ENCODE measurements at regions not wholly inside any gene's neighbourhood (a gene's known extent, or its start where the extent isn't known, plus 50 kb on each side); places are given as distances from the start of the nearest gene placed in this dataset.
"Not testable (repeated sequence)": the region's sequence is repeated elsewhere in the genome, so short reads cannot be mapped to it uniquely, and the experiment has no call there.

GRCh38 chr13:111479412-111479811 is 159.0 kb downstream of the TEX29 start:
- DNase-seq = no peak

GRCh38 chr13:111480503-111480902 is 160.1 kb downstream of the TEX29 start:
- no peak for DNase-seq

- no peak for DNase-seq
Observed at GRCh38 chr13:111480976-111481375, 160.5 kb downstream of the TEX29 start.

DNA sequence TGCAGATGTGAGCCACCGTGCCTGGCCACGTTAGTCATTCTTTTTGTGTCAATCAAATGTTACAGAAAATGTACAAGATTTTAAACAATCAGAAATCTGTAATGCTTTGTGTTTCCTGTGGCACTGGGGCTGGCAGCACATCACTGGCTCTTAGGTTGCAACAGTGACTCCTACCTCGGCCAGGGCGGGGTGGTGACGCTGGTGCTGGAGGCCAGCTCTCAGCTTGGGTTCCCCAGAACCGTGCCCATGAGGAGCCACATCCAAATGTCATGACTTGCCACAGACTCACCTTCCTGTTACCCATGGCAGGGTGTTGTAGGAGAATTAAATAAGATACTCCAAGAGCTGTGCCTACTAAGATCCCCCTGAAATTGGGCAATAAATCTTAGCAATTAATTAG is 161.7 kb downstream of the TEX29 start:
- no peak for DNase-seq

- DNase-seq = no peak
Observed at GRCh38 chr13:111482806-111483620, 162.6 kb downstream of the TEX29 start.

GRCh38 chr13:111483621-111483987 is 163.2 kb downstream of the TEX29 start:
- no peak for DNase-seq

GRCh38 chr13:111484141-111484925 is 163.9 kb downstream of the TEX29 start:
- DNase-seq = no peak

GRCh38 chr13:111484959-111485358 is 164.5 kb downstream of the TEX29 start:
- no peak for DNase-seq

DNA sequence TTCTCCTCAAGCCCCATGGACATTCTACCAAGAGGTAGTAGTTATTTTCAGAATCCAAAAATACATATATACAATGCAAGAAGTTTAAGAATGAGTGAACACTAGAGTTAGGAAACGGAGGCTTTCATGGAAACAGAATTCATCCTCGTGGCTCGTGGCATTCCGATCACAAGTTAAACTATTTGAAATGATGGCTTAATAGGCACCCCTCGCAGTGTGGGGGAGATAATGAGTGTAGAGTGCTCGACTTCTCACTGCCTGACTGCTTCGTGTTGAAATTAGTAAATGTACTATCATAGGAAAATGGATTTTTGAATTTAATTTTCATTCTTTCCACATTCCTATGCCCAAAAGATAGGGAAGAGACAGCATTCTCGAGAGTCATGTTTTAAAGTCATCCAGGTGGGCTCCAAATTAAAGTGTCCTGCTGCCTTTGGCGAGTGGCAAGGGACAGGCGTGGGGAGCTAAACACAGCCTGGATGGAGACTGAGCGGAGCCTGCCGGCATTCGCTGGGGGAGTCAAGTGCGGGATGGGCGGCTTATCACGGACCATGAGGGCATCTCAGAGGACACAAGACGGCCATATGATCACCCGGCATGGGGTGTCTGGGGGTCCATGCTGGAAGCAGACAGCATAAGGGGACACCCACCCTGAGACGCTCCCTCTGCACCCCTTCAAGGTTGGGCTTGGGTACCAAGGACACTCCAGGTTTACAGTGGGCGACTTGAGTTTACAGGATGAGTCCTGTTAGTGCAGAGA is 165.2 kb downstream of the TEX29 start:
- no peak for DNase-seq

DNA sequence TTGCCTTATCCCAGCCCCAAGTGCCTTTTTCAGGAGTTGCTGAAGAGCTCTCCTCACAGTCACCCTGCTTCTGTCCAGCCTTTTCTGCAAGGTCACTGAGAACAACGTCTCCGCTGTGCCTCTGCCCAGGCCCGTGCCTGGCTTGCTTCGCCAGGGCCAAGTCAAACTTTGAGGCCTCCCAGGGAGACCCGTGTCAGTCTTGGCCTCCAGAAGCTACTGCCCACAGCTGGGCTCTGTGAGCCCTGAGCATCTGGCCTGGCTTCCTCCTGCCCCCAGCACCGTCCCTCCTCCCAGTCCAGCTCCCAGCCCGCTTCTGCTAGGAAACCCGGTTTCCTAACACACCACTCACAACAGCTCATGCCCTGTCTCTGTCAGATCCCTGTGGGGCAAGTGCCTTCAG is 165.9 kb downstream of the TEX29 start:
- DNase-seq = no peak

- no peak for DNase-seq
Observed at GRCh38 chr13:111486801-111487200, 166.4 kb downstream of the TEX29 start.

DNA sequence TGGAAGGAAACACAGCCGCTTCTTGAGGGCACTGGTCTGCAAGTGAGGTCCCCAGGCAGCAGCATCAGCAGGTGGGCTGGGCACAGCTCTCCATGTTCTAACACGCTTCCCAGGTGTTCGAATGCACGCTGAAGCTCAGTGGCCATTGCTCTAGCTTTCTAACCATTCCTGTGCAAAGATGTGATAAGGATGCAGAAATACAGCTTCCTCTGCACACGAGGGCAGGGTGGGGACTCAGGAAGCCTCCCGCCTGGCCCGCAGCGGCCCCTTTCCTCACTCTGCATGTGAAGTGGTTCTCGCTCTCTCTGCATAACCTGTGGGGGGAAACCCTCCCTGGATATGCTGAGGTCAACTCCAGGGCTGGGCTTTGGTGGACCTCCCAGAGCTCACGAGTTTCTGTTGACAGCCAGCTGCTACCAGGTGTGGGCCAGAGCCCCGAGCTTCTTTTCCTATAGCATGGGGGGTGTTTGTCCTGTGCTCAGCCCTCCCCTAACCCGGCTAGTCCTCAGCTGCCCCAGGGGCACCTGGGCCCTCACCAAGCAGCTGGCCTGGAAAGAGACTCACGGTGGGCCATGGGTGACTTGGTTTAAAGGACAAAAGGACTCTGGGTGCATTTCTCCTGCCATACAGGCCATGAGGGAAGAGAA is 168.2 kb downstream of the TEX29 start:
- DNase-seq = no peak

- no peak for DNase-seq
Observed at GRCh38 chr13:111489301-111489700, 168.9 kb downstream of the TEX29 start.

- DNase-seq = no peak
Observed at GRCh38 chr13:111490611-111491010, 170.2 kb downstream of the TEX29 start.

DNA sequence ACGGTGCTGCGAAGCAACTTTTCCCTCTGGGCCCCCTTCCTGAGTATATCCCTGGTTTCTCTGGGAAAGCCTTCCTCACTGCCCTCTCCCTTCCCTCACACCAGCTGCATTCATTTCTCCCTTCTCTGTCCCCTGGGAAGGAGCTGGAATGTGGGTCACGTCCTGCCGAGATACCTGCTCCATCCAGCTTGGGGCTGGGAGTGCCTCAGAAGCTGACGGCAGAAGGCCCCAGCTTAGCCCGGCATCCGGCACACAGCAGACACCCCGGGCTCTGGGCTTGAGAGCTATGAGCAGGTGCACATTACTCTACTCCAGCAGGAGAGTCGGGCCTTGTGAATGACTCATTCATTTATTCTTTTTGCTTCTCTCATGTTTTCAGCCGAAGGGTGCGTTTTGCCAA is 170.6 kb downstream of the TEX29 start:
- DNase-seq = no peak

GRCh38 chr13:111491659-111492058 is 171.2 kb downstream of the TEX29 start:
- DNase-seq = no peak

DNA sequence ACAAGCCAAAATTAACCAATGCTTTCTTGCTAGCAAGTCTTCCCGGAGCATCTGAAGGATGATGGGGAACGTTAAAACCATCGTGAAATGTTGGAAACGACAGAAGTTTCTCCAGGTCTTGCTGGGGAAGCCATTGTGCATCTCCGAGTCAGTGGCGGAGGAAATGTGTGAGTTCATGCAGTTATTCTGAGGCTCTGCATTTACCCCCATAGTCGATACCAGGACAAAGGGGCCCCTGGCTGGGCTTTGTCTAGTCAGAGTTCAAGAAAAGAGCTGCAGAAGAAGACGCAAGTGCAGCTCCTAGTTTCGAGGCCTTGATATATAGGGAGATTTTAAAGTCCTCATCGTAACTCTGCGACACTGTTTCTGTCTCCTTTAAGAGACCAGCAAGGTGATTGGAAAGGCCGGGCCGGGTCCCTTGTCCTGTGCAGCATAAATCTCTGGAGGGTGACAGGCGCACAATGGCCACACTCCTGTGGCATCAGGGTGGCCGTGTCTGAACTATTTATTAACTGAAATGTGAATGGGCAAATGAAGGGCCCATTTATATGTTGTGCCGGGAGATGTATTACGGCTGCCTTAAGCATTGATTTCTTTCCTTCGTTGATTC is 172.0 kb downstream of the TEX29 start:
- DNase-seq = no peak

DNA sequence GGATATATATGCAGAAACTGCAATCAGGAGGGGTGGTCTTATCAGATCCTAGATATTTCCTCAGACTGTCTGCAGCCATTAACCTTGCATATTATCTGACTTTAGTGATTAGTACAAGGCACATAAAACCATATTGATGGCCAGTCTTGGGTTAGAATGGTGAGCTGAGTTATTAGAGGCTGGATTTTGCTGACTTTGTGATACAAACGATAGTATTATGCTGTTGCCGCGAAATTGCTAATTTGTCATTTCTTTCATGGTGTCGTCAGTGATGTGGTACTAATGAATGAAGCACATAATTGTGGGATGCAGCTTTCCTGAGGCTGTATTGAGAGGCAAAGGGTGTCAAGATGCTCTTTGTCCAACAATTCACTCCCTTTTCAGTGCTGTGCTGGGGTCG is 172.5 kb downstream of the TEX29 start:
- no peak for DNase-seq

GRCh38 chr13:111493468-111493867 is 173.0 kb downstream of the TEX29 start:
- DNase-seq = no peak

GRCh38 chr13:111494641-111495040 is 174.2 kb downstream of the TEX29 start:
- no peak for DNase-seq

DNA sequence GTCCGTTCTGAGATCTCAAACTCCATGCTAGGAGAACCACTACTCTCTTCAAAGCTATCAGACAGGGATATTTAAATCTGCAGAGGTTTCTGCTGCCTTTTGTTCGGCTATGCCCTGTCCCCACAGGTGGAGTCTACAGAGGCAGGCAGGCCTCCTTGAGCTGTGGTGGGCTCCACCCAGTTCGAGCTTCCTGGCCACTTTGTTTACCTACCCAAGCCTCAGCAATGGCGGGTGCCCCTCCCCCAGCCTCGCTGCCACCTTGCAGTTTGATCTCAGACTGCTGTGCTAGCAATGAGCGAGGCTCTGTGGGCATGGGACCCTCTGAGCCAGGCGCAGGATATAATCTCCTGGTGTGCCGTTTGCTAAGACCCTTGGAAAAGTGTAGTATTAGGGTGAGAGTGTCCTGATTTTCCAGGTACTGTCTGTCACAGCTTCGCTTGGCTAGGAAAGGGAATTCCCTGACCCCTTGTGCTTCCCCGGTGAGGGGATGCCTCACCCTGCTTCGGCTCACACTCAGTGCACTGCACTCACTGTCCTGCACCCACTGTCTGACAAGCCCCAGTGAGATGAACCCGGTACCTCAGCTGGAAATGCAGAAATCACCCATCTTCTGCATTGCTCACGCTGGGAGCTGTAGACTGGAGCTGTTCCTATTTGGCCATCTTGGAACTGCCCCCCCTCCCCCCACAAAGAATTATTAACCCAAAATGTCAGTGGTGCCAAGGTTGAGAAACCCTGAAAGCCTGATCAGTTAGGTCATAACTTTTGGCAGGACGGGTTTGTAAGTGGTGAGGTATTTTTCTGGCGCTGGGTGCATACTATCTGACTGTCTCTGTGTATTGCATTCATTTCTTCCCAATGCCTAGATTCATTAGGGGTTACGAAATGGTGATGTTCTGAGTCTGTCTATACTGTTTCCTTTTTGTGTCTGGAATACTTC is 181.4 kb downstream of the TEX29 start:
- DNase-seq = not testable (repeated sequence)
